ENCODE measurements at regions not wholly inside any gene's neighbourhood (a gene's known extent, or its start where the extent isn't known, plus 50 kb on each side); places are given as distances from the start of the nearest gene placed in this dataset.

GRCh38 chr14:27881063-27881462 lies 885.5 kb upstream of the FOXG1 start:
- TF ChIP-seq ZNF274 (IDR thresholded peaks at IDR 0.05; ENCODE audit: low read depth, low read length) (no peak), YY1 (IDR thresholded peaks at IDR 0.05; ENCODE audit: insufficient read depth, insufficient read length) (no peak), SUZ12 (IDR thresholded peaks at IDR 0.05; ENCODE audit: extremely low read depth, insufficient read depth, insufficient read length) (no peak)
